Loucy (cell line): ENCODE measurements at regions not wholly inside any gene's neighbourhood (a gene's known extent, or its start where the extent isn't known, plus 50 kb on each side); places are given as distances from the start of the nearest gene placed in this dataset.

Experiments used
- H2AFZ ChIP-seq: fragments of 200-600 bp; sonication (generic); 2 replicates; pipeline ENCODE4 v1.6.0; 2016; ENCODE audit warnings: antibody characterized with exemption, mild to moderate bottlenecking, low read length, moderate library complexity
- H3F3A ChIP-seq: fragments of 200-600 bp; 2 replicates; pipeline ENCODE4 v1.6.0; 2016; ENCODE audit warnings: antibody characterized with exemption, low read depth, mild to moderate bottlenecking
- H3K27me3 ChIP-seq: fragments of 200-600 bp; sonication (generic); 2 replicates; pipeline ENCODE4 v1.6.1; 2014; ENCODE audit warnings: low read length, mild to moderate bottlenecking; ENCODE audit not compliant: insufficient read depth, poor library complexity, severe bottlenecking
- H3K36me3 ChIP-seq: fragments of 200-600 bp; sonication (generic); 2 replicates; pipeline ENCODE4 v1.6.1; 2016; ENCODE audit warnings: low read length; ENCODE audit not compliant: insufficient read depth
- H3K4me1 ChIP-seq: fragments of 200-600 bp; sonication (generic); 2 replicates; pipeline ENCODE4 v1.5.1; 2014; ENCODE audit warnings: low read length, mild to moderate bottlenecking; ENCODE audit not compliant: insufficient read depth, poor library complexity, severe bottlenecking
- H3K4me2 ChIP-seq: fragments of 200-600 bp; sonication (generic); 2 replicates; pipeline ENCODE4 v1.6.0; 2014; ENCODE audit warnings: antibody characterized with exemption, low read length, low read depth, mild to moderate bottlenecking; ENCODE audit not compliant: poor library complexity, severe bottlenecking
- H3K4me3 ChIP-seq: fragments of 200-600 bp; sonication (generic); 2 replicates; pipeline ENCODE4 v1.5.1; 2014; ENCODE audit warnings: low read length, mild to moderate bottlenecking, mixed read lengths; ENCODE audit not compliant: poor library complexity, severe bottlenecking
- H3K79me2 ChIP-seq: fragments of 200-600 bp; sonication (generic); 2 replicates; pipeline ENCODE4 v1.6.1; 2014; ENCODE audit warnings: low read length; ENCODE audit not compliant: insufficient read depth
- H3K9ac ChIP-seq: fragments of 200-600 bp; sonication (generic); 2 replicates; pipeline ENCODE4 v1.6.0; 2014; ENCODE audit warnings: mild to moderate bottlenecking, low read depth, low read length, moderate library complexity; ENCODE audit not compliant: poor library complexity, severe bottlenecking
- H3K9me2 ChIP-seq: fragments of 200-600 bp; sonication (generic); replicated peaks from 2 replicates; pipeline ENCODE4 v1.6.1; 2016; ENCODE audit warnings: low read depth, low read length, mixed read lengths
- H3K9me3 ChIP-seq: fragments of 200-600 bp; sonication (generic); 2 replicates; pipeline ENCODE4 v1.6.1; 2014; ENCODE audit warnings: mild to moderate bottlenecking, antibody characterized with exemption, low read length, low read depth; ENCODE audit not compliant: insufficient read depth
- H4K20me1 ChIP-seq: fragments of 200-600 bp; sonication (generic); 2 replicates; pipeline ENCODE4 v1.6.0; 2014; ENCODE audit warnings: antibody characterized with exemption, low read length, mild to moderate bottlenecking; ENCODE audit not compliant: insufficient read depth, poor library complexity, severe bottlenecking
- CTCF ChIP-seq: fragments of 200-600 bp; sonication (generic); conservative IDR thresholded peaks from 2 replicates; pipeline ENCODE4 v1.5.1; 2014; ENCODE audit warnings: mild to moderate bottlenecking, antibody characterized with exemption, low read length
- EZH2phosphoT487 ChIP-seq: fragments of 200-600 bp; IDR thresholded peaks from 2 replicates; pipeline ENCODE4 v1.6.1; 2018; ENCODE audit warnings: antibody characterized with exemption, mild to moderate bottlenecking, moderate library complexity, borderline replicate concordance

DNA sequence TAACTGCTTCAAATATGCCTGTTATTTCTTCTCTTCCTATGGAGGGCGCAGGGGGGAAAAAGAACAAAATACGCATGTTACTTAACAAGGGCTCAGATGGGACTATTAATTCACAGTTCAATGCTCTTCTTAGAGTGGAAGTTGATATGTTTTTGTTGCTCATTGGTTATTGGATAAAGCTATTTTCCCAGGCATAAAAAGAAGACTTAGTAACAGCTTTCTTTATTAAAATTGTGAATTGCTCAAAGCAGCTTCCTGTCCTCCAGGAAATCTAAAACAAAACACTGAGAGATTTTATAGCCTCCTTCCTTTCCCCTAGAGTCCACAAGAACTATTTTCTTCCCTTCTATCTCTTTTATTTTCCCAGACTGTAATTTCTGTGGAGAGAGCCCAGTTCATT lies 180.8 kb downstream of the SH3BP4 start:
- no peak overlapping the region for H2AFZ ChIP-seq
- no peak overlapping the region for H3K9ac ChIP-seq
- H3K4me1 ChIP-seq, result no peaks in the 10 kb centered on the region
- H3K27me3 ChIP-seq, result no peaks in the 10 kb centered on the region
- H4K20me1 ChIP-seq, result no peaks in the 10 kb centered on the region
- H3K9me2 ChIP-seq, result no peaks in the 10 kb centered on the region
- H3K9me3 ChIP-seq, result no peaks in the 10 kb centered on the region
- H3F3A ChIP-seq, result no peaks in the 10 kb centered on the region
- no peak for TF ChIP-seq EZH2phosphoT487
- 0 out of 2 replicates have a peak, but pooled peaks have one; percentile 8 for TF ChIP-seq CTCF
- H3K36me3 ChIP-seq, result no peaks in the 10 kb centered on the region
- H3K4me3 ChIP-seq, result no peak overlapping the region
- H3K4me2 ChIP-seq, result no peak overlapping the region
- H3K79me2 ChIP-seq, result no peaks in the 10 kb centered on the region

DNA sequence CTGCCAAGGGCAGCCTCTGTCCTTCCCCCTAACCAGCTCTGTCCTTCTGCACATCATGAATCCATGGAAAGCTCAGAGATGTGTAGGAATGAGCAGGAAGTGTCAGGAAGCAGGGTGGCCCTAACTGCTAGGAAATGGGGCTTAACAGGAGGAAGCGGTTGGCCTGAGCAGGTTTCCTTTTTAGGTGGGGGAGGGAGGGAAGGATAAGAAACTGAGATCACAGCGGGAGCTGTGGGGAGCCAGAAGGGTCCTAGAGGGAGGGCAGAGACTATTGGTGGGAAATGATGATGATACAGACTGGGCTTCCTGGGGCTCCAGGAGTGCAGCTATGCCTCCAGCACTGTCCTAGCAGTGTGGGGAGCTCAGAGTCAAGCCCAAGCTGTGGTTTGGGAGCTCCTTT lies 182.0 kb downstream of the SH3BP4 start:
- Histone ChIP-seq H4K20me1 (no peaks in the 10 kb centered on the region), H3K27me3 (no peaks in the 10 kb centered on the region), H3K9me2 (no peaks in the 10 kb centered on the region), H3K36me3 (no peaks in the 10 kb centered on the region), H3K9me3 (no peaks in the 10 kb centered on the region), H3K4me2 (no peak overlapping the region), H3K4me1 (no peaks in the 10 kb centered on the region), H2AFZ (no peak overlapping the region), H3F3A (no peaks in the 10 kb centered on the region), H3K9ac (no peak overlapping the region), H3K4me3 (no peak overlapping the region), H3K79me2 (no peaks in the 10 kb centered on the region)
- TF ChIP-seq EZH2phosphoT487, result no peak
- TF ChIP-seq CTCF, result no peak

- Histone ChIP-seq H2AFZ (no peak overlapping the region), H3K4me3 (no peak overlapping the region), H3K9ac (no peak overlapping the region), H3K9me2 (no peaks in the 10 kb centered on the region), H4K20me1 (no peaks in the 10 kb centered on the region), H3K79me2 (no peaks in the 10 kb centered on the region), H3K27me3 (no peaks in the 10 kb centered on the region), H3K4me2 (no peak overlapping the region), H3K36me3 (no peaks in the 10 kb centered on the region), H3F3A (no peaks in the 10 kb centered on the region), H3K4me1 (no peaks in the 10 kb centered on the region), H3K9me3 (no peaks in the 10 kb centered on the region)
- TF ChIP-seq EZH2phosphoT487, result no peak
- no peak for TF ChIP-seq CTCF
These were observed 182.6 kb downstream of the SH3BP4 start for GRCh38 chr2:235134420-235134819.
